NOMO-1 treated with DMSO at 0.1 percent for 48 hours (cell line): ENCODE measurements at regions not wholly inside any gene's neighbourhood (a gene's known extent, or its start where the extent isn't known, plus 50 kb on each side); places are given as distances from the start of the nearest gene placed in this dataset.
"Not testable (repeated sequence)": the region's sequence is repeated elsewhere in the genome, so short reads cannot be mapped to it uniquely, and the experiment has no call there.

ENCODE experiments used
- DNase-seq: peaks from one replicate; lab custom pipeline; 2025; ENCODE audit not compliant: unreplicated experiment; lab: John Stamatoyannopoulos, UW

DNA sequence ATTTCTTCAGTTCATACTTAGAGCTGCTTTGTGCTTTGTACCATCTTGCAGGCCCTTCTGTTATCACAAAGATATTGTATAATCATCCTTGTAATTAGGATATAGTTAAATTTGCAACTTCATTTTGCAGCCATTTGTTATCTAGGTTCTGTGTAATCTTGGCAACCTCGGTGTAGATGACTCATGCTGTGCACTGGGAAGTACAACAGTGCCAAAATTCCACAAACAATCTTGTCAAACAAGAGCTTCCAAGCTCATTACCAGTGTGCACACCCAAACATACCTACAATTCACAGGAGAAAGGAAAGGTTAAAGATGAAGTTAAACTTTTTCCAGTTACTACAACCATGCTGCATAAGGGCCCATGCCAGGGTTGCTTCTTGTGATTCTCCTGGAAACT is 1231.8 kb downstream of the CDH11 start:
- DNase-seq = no peak

DNA sequence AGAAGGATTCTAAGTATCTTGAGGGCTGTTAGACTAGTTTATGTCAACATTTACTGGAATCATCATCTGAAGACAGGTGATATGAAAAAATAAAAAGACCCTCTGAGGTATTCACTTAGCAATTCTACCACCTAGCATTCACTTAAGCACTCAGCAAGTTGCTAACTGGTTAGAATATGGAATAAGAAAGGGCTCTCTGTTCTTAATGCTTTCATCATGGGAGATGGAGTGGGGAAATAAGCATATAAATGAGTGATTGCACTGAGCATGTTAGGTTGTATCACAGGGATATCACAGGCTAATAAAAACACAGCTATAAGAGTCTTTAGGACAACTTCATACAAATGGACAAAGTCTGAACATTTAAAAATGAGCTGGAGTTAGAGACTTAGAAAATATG is 1238.8 kb downstream of the CDH11 start:
- DNase-seq = no peak

DNA sequence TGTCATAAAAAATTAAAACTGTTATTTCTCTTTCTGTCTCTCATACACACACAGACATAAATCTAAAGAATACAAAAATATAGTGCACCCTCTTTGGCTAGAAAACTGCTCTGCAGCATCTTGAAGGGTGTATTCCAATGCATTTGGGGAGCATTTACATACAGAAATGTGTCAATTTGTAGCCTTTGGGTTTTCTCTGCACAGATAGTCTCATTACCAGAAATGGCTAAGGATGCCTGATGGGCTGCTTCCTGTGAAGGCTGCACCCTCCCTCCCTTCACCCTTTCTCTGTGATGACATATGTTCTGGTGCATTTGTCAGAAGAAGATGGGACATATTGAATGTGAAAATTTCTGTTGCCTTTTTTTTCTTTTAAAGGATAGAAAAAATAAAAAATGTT is 1239.3 kb downstream of the CDH11 start:
- no peak for DNase-seq

DNA sequence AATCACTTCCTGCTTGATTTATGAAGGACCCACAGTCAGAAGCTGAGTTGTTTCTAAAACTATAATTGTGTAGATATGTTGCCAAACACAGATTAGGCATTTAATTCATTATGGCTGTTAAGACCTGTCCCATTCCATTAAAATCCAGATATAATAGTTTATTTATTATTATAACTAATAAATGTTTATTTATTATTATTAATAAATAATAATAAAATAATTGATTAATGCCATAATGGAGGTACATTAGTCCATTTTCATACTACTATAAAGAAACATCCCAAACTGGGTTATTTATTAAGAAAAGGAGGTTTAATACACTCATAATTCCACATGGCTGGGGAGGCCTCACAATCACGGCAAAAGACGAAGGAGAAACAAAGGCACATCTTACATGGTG is 1240.9 kb downstream of the CDH11 start:
- no peak for DNase-seq

DNA sequence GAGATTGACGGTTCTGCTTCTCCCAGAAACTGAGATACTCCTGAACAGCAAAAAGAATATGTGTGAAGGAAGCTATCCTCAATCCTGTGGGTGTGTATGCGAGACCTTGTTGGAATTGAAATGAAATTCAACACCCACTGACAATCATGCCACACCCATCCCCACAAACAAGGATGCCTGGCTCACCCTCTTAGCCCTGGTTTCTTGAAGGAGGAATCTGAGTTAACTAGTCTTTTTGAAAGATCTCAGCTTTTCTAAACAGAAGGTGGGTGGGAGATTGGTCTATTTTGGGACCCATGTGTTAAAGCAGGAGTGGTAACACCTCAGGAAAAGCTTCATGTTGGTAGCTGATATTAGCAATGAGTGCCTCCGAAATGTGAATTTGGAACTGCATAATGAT is 1244.5 kb downstream of the CDH11 start:
- DNase-seq = no peak

DNA sequence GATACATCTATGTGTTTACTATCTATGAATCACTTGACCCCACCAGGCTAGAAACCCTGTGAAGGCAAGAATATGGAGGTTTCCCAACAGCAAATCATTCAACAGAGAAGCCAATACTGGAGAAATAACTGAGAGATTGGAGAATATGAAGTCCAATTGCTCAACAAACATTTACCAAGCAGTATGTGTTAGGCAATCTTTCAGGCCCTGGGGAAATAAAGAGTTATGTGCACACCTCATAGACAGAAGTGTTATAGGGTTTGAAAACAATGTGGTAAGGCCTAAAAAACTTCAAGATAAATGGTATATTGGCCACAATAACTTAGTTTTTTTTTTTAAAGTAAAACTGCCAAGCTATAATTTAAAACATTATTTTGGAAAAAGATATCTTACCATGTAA is 1245.8 kb downstream of the CDH11 start:
- no peak for DNase-seq

DNA sequence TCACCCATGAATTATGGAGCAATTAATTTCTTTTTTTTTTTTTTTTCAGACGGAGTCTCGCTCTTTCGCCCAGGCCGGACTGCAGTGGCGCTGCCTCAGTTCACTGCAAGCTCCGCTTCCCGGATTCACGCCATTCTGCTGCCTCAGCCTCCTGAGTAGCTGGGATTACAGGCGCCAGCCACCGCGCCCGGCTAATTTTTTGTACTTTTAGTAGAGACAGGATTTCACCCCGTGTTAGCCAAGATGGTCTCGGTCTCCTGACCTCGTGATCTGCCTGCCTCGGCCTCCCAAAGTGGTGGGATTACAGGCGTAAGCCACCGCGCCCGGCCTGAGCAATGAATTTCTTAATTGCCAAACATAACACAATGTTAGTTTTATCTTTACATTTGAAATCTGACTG is 1261.2 kb downstream of the CDH11 start:
- DNase-seq = not testable (repeated sequence)

DNA sequence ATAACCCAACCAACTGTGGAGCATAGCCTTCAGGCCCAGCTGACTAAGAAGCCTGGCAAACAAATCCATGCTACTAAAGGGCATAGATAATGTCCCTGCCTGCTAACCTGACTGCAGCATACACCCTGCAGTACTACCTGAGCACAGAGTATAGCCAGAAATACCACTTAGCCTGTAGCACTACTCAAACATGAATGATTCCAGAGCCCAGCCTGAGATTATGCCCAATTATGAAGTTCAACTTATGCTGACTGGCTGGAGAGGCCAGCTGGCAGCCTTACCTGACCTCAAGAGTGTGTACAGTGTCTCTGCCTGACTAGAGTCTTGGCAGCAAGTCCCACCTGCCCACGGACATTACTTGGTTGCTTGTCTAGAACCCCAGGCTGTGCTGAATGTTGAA is 1265.3 kb downstream of the CDH11 start:
- DNase-seq = no peak

DNA sequence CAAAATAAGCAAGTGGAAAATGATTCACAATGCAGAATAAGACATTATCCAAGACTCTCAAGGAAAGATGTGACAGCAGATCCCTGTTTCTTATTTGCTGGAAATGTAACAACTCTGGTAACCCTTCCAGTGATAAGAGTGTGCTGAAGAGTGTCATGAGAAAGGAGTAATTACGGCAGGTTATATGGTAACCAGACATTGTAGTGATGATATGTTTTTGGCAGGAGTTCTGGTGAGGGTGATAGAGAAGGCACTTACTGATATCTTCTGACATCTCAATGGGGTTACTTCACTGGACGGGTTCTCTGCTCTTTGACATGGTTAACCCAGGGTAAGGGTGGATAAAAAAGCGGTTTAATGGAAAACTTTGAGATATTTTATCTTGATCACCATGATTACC is 1270.9 kb downstream of the CDH11 start:
- DNase-seq = no peak

DNA sequence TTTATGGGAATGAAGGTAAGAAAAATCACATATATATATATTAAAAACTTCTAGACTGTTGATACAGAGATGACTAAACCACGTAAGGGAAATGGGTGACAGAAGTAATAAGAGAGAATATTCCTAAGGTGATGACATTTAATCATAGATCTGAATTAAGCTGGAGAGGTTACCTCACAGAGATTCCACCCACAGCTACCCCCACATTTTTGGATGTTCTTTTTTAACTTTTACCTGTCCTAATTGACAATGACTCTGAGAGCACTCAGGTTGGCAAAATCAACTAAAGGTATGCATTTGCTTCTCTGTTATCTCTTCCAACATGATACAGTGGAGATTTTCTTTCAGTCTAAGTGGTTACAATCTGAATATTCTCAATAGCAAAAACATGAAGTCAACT is 1280.6 kb downstream of the CDH11 start:
- no peak for DNase-seq

DNA sequence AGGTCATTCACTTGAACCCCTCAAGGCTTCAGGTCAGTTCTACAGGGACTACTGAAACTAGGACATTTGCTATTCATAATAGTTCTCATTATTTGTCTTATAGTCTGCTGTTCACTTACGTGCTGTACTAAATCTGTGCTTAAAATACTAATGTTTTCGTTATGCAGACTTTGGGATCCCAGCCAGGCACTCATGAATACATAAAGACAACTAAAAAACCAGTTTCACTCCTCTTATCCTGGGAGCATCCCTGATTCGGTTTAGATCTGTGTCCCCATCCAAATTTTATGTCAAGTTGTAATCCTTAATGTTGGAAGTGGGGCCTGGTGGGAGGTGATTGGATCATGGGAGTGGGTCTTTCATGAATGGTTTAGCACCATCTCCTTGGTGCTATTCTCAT is 1291.8 kb downstream of the CDH11 start:
- no peak for DNase-seq

DNA sequence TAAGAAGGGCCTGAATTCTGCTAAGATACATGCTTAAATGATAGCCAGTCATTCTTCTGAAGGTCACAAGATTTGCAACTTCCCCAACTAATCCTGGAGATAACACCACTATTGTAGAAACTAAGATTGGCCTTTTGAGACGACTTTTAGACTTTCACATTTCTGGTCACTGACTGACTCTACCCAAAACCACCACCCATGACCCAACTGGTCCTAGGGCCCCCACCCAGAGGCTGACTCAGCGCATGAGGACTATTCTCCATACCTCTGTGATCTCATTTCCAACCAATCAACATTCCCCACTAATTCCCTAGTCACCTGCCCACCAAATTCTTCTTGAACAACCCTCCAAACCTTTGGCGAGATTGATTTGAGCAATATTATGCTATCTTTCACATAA is 1299.0 kb downstream of the CDH11 start:
- DNase-seq = no peak

DNA sequence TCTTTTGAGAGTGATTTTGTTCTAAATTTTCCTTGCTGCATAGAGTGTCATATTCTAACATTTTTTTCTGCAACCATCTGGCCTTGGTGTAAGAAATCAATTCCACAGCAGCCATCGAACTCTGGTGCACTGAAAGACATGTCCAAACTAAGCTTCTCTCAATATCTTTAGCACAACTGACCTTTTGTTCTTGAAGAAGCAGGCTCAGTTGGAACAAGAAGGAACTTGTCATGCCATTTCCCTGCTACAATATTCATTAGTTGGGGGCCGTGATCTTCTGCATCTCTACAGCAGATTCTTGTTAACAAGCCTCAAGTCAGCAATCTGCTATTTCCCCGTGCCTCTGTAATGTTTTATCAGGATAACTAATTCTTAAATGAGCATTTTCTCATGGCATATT is 1305.6 kb downstream of the CDH11 start:
- DNase-seq = no peak

DNA sequence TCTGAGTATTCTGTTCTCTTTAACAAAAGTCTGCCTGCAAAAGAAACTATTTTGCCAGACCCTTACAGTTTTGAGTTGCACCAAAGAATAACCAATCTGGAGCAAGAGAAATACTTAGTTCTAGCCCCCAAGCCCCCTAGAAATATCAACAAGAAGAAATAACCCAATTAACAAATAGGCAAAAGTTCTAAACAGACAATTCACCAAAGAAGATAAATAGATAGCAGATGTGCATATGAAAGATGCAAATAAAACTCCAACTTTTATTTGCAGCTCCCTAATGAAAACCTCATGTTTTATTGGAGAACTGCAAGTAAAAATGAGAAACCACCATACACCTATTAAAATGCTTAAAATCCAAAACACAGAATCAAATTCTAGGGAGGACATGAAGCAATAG is 1308.0 kb downstream of the CDH11 start:
- DNase-seq = no peak

DNA sequence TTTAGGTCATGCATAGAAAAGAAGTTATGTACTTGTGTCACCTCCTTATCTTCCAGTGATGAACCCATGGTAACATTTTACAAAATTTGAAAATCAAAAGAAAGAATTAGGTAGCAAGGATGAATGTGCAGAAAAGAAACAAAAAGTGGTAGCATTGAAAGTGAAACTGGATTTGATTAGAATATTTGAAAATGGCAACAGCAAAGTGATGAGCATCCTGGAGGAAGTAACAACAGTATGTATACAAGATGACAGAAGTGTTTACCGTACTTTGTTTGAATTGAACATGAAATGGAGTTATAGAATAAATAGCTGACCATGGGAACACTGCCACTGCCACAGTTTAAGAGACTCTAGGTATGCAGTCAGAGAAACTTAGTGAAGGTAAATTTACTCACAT is 1313.1 kb downstream of the CDH11 start:
- DNase-seq = no peak

DNA sequence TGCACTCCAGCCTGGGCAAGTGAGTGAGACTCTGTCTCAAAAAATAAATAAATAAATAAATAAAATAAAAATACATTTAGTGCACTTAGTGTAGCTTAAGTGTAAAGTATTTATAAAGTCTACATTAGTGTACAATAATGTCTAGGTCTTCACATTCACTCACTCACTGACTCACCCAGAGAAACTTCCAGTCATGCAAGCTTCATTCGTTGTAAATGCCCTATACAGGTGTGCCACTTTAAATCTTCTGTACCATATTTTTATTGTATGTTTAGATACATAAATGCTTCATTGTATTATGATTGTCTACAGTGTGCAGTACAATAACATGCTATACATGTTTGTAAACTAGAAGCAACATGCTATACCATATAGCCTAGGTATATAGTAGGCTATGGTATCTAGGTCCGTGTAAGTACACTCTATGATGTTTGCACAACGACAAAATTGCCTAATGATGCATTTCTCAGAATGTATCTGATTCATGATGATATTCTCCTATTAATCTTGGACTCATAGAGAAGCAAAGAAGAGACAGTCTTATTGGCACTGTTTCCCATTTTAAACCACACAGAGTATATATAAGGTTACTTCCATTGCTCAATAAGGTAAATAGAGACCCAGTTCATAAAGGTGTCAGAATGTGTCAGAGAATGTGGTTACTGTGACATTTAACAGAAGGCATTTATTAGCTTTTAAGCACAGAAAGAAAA is 1314.9 kb downstream of the CDH11 start:
- DNase-seq = no peak

DNA sequence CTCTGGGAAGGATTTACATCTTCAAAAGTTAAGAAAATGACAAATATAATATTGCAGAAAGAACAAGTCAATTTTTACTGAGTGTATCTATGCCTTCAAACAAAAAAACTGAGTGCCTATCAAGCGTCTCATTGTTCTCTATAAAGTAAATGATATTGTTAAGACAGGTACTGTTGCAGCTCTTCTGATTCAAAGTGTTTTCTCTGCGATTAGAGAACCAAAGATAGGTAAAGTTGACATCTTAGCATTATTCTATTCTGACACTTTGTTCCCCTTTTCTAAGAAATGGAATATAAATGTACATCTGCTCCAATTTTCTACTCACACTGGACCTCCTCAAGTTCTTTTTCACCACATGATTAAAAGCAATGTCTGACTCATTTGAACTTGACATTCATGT is 1317.7 kb downstream of the CDH11 start:
- no peak for DNase-seq

DNA sequence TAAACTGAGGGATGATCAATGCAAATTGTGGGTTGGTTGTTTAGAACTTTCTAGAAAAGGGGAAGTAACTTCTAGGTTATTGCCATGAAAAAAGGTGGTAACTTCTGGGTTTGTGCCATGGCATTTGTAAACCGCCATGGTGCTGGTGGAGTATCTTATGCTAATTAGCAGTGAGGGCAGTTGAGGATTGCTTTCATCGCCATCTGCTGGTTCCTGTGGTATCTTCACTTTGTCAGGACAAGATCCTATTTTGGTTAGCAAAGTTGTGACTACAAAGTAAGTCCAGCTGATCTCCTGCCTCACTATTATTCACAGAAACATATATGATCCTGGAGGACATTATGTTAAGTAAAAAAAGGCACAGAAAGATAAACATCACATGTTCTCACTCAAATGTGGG is 1332.3 kb downstream of the CDH11 start:
- no peak for DNase-seq

DNA sequence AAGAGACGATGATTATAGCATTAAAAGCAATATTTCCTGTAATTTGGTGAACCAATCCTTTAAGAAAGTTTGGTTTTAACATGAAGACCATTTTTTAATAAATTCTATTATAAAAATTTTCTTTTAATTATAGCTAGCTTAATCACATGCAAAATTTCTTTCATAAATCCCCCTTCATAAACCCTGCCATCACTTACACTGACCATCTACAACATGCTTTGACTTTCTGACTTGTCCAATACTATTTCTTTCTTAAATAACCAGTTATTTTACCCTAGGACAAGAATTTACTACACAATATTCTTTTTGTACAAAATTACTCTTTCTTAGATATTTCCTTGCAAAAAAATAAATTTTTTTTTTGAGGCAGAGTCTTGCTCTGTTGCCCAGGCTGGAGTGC is 1334.8 kb downstream of the CDH11 start:
- DNase-seq = no peak

DNA sequence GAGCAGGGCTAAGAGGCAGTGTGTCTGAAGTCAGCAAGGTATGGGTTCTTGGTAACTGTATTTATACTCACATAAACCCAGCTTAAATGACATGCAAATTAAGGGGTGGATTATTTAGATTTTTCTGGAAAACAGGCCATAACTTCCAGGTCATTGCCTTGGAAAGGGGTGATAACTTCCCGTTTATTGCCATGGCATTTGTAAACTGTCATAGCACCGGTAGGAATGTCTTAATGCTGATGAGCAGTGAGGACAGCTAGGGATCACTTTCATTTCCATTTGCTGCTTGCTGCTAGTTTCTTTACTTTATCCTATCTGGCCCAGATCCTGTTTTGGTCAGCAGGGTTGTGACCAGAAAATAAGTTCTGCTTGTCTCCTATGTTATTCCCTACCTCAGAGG is 1336.7 kb downstream of the CDH11 start:
- DNase-seq = no peak

DNA sequence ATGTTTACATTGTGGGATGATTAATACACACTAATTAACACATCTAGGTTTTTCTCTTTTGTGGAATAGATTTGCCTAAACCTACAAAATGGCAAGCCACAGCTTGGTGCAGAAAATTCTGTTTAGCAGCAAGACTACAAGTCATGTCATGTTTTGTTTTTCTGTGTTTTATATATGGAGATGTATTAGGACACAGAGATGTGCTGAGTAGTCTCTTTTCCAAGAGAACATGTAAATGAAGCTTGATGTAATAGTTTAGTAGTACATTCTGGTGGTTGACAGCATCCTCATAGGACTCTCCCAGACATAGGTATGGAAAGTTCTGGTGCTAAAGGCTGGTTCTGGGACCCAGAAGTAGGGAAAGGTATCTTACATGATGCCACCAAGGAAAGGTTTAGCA is 1345.4 kb downstream of the CDH11 start:
- no peak for DNase-seq

DNA sequence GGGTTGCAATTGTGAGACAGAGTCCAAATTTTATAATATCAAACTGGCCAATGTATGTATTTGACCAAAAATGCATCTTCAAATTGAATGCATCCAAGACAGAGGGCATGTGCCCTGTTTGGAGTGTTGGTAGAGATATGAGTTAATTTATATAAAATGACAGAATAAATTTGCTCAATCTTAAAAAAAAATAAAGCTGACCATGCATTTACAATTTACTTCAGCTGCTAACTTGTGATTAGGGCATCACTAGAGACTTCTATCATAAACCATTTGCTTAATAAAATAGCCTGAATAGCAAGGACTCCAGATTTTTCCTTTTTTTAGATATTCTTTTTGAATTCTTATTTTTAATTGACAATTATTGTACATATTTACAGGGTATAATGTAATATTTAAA is 1345.8 kb downstream of the CDH11 start:
- no peak for DNase-seq

DNA sequence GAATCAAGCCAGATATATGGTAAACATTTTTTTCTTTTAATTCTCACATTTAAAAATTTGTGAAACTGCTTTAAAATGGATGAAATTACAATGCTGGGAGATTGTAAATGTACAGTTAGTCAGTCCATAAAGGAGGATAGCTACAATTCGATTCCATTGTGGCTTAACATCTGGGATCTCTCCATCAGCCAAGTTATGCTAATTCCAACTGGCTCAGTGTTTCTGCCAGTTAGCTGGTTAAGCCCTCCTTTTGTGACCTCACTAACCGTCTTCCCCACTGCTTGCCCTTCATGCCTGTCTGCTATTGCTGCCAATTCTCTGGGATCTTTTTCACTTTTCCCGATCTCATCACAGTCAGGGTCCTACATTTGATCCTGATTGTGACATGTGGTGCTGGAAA is 1347.6 kb downstream of the CDH11 start:
- DNase-seq = no peak

DNA sequence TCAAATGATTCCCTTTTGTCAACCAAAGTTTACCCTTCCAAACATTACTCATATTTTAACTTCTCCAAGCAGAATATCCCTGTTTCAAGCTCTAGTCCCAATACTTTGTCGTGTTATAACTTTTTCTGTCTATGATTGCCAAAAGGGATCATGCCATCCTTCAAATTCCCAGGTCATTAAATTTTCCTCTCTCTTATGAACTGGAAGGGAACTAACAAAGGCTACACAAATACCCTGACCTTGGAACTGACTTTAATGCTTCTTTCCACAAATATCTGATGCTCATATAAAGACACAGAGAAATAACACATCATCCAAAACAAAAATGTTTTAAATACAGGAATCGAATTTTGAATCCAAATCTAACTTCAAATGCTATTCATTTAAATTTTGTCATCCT is 1352.7 kb downstream of the CDH11 start:
- DNase-seq = no peak
